Fibroblast of skin of left biceps (primary cell): ENCODE measurements at regions not wholly inside any gene's neighbourhood (a gene's known extent, or its start where the extent isn't known, plus 50 kb on each side); places are given as distances from the start of the nearest gene placed in this dataset.

Experiments used
- DNase-seq, 2 experiments: peaks; one replicate each; pipeline ENCODE4 v3.0.0-alpha.2; 2013; ENCODE audit warnings: low read depth in 2 of 2

DNA sequence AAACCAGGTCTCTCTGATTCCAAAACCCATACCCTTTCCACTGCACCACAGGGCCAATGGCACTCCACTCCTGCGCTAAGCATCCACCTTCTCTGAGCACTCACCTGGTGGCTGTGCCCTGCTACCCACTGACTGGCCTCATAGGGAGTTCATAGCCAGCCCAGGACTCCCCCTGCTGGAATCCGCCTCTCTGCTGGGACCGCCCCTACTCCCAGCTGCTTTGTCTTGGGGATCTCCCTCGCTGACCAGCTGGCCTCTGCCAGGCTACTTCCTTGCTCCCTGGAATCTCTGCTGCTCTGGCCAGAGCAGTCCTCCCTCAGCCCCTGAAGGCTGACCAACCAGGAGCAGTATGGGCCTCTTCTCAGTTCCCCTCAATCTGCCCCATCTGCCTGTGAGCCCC lies 129.7 kb downstream of the FAXC start:
- no peak for DNase-seq

DNA sequence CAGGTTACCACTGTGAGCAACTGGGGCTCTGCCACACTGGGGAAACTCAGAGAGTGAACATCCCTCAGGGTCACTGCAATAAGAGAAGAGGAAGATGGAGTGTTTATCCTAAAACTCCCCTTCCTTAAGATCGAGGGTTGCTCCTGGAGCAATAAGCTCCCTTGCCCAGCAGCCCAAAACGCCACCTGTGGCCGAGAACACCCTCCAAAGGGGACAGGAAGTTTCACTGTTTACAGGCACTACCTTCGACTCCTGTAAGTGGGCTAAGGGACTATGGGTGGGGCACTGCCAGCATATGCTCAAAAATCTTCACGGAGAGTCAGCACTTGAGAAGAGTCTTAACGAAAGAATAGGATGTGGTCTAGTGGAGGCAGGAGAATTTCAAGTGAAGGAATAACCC lies 132.5 kb downstream of the FAXC start:
- DNase-seq: no peak

DNA sequence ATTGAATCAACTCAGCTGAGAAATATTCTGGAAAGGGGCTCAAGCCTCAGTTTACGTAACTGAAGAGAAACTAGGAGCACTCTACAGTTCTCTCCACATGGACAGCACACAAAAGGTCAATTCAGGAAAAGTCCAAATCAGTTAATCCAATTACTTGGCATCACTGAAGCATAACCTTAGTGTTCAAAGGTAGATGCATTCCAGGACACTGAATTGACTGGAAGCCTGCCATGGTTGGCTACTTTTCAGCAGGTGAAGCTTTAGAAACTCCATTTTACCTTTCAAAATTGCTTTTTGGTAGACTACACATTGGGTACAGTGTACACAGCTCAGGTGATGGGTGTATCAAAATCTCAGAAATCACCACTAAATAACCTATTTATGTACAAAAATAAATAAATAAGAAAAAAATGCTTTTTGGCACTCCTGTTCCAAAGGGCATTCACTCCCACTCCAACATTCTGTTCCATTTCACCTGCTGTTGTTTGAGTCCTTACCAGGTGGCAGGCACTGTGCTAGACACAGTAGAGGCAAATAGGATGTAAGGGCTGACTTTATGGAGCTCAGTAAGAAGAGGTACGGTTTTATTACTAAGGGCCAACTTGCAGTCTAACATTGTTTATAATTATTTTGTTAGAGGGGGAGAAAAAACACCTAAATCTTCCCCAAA lies 153.4 kb downstream of the FAXC start:
- DNase-seq: no peak

DNA sequence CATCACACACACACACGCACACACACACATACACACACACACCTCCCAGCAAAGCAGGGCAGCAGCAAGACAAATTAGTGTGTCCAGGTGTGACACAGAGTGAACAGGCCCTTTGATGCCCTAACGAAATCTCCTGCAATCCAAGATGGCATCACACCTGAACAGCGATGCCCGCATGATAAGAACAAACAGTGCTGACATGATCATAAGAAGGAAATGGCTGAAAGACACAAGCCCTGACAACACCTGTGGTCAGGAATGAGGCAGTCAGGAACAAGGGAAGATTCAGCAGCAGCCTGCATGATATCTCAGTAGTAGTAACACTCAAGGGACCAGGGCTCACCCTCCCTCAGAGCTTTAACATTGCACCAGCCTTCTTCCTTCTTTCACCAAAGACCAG lies 156.9 kb downstream of the FAXC start:
- no peak for DNase-seq

DNA sequence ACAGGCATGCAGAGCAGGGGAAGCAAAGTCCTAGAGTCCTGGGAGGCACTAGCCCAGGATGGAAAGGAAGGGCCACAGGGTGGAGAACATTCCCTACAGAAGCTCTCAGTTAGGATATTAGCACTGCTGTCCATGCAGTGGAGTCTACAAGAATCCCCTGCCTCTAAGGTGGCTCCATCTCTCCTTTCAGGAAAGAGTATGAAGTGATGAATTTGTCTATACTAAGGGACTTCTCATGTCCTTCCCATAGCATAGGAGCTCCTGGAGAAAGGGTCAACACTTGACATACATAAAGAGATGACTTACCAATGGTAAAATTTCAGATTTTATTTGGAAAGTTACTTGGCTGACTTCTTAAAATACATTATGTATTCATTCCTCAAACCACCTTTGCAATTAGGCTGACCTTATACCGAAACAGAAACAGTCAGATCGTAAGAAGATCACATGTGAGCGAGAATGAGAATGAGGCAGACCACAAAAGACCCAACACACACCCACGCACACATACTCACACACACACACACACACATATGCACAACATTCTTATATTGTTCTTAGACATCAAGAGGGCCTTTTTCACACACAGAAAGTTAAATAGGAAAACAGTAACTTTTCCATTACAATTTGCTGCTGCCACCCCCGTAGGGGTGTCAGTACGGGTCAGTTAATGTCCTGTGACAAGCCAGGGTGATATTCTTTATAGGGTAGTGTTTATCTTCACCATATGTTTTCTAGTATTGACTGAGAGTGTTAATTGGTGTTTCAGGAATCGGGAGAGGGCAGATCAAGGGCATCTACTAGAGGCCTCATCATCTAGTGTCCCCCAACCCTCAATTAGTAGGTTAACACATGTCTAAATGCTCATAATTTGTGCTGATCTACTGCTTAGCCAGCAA lies 159.4 kb downstream of the FAXC start:
- DNase-seq: no peak

DNA sequence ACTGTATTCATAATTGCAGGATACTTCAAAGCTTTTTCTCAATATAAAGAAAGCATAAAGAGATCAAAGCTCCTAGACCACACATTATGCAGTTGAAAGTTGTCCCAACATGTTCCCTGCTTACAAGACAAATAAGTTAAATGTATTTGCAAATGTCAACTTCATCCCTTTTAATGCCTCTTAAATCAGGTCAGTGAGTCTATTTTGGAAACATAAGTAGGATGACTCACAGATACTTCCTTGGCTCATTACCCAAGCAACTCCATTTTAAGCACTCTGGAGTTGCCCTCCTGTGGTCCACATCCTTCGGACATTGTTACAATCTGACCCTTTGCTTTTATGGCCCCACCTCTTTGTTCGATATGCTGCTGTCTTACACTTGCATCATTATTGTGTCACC lies 162.0 kb downstream of the FAXC start:
- no peak for DNase-seq

DNA sequence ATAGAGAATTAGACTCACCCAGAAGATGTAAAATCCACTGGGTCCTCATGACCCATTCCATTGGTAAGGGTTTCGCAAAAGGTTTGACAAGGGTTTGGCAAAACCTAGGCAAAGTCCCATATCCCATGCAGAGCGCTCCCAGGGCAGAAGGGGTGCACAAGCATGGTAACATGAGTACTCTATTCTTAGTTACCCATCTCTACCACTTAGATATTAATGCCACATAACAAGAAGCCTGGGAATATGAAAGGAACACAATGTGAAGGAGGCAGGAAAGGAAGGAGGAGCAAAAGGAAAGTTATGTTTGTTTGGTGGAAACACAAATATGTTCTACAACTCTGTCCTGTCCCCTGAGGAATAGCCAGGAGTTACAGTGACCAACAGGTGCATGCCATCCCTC lies 163.1 kb downstream of the FAXC start:
- no peak for DNase-seq

DNA sequence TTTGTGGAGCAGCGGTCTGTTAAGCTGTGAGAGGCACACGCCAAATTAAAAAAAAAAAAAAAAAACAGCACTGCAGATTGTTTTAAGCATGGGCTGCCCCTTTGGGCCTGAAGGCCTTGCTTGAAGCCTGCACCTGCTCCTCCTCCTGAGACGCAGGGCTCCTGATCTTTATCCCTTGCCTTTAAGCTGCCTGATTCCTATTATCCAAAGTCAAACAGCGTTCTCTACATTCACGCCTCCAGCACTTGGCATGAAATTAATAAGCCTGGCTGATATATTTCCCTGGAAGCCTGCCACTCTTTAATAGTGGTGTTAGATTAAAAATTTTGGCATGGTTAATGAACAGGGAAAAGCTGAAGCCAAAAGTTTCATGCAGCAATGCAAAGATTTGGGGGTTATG lies 163.9 kb downstream of the FAXC start:
- DNase-seq: no peak

DNA sequence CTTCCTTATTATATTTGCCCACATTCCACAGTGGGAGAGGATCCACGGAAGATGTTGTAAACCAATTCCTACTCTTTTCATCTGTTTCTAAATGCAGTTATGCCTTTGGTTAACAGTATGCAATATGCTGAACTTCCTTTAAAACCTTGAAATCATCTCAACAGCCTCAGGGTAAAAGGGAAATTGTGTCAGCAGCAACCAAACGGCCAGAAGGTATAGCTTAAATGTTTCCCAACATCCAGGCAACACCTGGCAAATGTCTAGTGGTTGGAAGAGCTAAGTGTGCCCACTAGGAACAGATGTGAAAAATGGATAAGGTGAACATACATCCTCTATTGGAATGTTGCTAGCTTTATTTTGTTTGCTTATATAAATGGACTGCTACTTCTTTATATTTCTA lies 164.8 kb downstream of the FAXC start:
- DNase-seq: no peak

DNA sequence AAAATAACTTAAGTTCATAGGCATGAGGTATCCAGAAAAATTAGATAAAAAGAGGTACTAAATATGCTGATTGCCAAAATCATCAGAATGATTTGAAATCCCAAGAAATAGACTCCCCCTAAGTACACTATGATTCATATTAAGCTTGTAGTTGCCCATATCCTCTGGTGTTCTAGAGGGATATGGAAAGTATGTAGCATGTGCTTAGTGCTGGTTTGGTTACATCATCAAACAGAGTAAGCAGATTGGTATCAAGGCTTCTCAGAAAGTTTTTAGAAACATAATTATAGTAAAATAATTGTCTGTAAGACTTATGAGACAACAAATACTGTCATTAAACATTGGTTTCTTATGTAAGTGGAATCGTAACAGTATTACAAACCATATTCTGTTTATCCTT lies 166.4 kb downstream of the FAXC start:
- no peak for DNase-seq

DNA sequence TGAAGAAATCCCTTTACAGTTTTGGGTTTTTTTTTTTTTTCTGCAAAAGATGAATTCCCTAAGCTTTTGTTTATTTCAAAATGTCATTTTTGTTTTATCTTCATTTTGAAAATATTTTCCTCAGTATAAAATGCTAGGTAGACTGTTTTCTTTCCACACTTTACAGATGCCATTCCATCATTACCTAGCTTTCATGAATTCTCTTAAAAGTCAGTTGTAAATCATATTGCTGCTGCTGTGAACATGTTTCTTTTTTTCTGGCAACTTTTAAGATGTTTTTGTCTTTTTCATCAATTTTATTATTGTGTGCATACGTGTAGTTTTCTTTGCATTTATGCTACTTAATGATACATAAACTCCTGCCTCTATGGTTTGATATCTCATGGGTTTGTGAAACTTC lies 168.3 kb downstream of the FAXC start:
- DNase-seq: no peak

DNA sequence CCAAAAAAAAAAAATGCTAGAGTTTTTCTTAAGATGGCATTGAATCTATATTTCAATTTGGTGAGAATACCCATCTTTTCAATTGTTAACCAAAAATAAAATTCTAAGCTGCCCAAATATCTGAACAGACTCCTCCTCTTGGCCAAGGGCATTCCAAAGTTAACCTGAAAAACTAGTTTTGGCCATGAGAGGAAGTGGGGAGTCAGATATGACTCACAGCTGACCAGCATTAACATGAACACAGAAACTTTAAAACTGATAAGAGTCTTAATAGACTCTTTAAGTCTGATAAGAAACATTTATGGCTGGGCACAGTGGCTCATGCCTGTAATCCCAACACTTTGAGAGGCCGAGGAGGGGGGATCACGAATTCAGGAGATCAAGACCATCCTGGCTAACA lies 171.3 kb downstream of the FAXC start:
- DNase-seq: no peak

DNA sequence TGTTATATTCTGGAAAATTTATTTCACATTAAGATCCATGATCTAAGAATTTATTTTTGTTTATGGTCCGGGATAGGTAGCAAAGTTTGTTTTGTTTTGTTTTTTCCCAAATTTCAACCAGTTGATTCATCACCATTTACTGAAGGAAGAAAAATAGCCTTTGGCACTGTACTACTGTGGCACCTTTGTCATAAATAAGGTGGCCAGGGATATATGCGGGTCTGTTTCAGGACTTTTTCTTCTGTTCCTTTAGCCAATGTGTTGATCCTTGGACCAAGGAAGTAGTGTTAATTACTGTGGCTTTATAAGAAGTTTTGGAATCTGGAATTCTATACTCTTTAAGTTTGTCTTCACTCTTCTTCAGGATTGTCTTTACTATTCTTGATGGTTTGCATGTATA lies 171.7 kb downstream of the FAXC start:
- no peak for DNase-seq

DNA sequence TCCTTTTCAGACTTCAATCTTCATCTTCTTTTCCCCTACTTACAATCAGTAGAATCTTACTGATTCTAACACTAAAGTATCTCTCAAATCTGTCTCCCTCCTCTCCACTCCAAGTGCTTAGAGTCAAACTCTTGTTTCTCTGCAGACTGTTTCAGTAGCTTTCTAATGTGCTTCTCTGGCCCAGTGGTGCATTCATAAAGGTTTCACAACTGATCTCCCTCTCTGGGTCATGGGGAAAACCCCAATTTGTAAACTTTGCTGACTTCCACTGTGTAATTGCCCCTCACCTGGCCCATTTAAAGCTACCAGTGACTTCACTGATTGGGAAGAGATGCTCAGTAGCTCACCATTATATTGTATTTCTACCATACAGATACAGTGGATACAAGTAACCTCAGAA lies 183.6 kb downstream of the FAXC start:
- DNase-seq: no peak

DNA sequence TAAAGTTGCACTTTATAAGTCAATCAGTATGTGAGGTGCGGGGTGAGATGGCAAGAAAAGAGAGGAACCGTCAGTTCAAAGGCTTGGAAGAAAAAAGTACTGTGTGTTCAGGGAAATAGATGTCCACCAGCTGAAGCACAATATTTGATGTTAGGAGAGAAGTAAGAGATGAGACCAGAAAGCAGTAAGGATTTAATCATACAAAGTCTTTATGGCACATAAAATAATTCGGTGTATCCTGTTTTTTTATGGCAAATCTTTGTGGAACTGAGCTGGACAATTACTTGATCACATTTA lies 197.2 kb downstream of the FAXC start:
- DNase-seq: no peak

DNA sequence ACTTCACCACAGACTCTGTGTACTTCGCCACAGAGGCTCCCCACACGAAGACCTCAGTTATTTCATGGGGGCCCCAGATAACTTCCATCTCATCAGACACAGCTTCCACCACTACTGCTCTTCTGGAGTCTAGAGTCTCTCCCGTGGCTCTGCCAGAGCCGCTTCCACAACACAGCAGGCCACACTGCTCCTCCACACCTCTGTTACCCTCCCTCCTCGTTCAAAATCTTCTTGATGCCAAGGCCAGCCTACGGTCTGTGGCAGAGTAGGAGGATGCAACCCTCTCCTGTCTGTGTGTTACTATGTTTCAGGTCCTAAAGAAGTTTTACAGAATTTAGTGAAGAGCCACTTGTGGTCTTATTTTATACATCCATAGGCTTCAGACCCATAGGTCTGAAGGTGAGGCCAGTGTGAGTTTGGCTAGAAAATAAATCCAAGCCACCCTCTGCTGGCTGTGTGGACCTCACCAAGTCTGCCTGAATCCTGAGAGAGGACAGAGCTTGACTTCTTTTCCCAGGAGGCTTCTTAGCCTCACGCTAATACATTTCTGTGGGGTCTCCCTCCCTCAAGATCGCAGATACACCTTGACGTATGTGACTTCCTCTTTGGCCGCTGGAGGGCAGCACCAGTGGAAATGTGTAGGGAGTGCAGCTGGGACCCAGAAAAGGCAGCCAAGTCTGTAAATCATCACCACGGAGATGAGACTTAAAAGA lies 197.7 kb downstream of the FAXC start:
- no peak for DNase-seq

DNA sequence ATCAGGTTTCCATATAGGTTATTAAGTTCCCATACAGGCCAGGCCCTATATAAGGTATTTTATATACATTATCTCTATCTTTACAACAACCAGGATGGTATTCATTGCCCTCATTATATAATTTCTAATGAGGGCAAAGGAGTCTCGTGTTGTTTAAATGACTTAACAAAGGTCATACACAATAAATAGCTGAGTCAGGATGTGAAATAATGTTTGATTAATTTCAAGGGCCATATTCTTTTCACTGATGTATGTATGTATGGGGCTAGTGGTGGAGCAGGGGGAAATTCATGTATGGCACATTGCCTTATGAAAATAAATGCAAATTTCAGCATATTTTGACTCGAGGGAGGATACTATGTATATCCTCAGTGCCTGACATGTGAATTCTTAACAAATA lies 200.7 kb downstream of the FAXC start:
- no peak for DNase-seq

DNA sequence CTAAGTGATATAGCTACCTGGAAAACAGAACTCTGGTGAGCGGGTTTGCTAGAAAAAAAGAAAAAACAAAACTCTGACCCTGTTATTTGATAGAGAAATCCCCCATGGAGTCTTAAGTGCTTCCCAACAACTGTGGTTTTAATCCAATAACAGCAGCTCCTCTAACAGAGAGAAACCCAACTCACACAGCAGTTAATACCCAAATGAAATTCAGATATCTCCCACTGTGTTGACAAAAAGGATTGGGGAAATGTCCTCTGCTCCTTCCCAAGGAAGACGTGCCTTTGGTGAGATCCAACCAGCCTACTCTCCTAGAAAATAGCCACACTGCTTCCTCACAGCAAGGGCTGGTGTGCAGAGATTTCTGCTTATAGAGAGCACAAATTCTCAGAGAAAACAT lies 200.4 kb upstream of the FBXL4 start:
- DNase-seq: no peak

DNA sequence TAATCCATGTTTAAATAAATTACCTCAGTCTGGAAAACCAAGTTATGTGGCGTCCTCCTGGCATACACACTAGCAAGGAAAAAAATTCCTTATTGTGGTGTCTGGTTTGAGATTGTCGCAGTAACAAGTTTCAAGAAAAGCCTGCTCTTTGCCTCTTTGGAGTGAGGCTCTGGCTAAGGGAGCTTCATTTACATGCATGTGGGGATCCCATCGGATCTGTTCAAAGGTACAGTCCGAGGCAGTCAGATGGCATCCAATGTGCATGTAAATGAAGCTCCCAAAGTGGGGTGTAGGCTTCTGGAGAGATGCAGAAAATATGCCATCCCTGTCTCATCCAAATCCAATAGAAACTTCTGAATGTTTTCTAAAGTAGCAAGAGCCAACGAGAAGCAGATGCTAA lies 199.5 kb upstream of the FBXL4 start:
- no peak for DNase-seq

DNA sequence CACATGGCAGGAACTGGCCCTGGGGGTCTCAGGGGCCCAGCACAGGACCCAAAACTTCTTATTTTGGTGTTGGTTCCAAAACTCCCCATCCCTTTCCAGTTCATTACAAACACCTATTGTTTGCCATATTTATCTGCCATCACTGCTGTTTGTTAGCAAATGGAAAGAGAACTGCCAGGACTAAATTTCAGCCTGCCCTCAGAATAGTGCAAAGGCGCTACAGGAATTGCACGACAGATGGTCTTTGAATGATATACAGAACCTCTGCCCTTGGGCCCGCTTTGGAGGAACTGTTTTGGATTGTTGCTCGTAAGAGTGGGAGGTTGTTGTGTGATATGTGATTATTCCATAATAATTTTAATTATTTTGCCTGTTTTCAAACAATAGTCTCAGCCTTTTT lies 199.0 kb upstream of the FBXL4 start:
- DNase-seq: no peak

DNA sequence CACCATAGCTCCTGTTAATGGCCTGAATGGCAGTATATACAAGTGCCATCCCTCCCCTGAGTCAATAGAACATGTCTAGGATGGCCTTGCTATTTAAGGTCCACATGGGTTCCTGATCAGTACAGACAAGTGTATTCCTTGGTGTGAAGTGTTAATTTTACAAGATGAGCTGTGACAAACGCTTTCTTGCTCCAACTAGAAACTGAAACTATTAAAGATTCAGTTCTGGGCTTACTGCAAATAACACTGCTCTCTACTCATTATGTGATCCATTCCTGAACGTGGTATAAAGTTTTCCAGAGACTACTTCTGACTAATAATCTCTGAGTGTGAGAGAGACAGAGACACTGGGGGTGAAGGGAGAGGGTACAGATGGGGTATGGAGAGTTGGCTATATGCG lies 198.0 kb upstream of the FBXL4 start:
- no peak for DNase-seq

DNA sequence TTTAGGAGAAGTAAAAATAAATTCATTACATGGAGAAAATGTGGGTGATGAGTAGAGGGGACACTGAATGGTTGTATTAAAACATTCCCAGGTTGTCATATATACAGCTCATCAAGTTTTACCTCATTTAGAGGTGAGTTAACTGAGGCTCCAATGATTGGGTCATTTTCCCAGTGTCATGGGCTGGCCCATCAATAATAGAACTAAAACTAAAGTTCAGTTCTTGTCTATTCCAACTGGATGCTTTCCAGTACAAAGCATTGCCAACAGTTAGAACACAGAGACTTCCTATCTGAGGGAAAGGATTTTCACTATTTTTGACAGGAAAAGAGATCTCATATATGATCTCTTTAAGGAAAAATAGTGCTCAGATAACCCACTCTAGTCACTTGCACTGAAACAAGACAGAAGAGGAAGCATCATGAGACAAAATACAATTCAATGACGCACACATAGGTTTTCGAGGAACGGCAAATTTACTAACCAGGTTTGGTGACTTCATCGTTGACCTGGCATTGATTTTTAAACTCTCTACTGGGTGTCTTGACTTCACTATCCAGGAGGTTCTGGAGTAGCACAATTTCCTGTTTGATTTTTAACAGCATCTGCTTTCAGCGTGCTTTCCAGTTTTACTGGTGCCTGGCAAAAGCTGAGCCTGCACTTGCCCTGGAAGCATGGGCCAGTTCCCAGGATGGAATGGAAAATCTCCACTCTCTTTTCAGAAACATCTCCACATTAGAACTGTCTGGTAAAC lies 195.5 kb upstream of the FBXL4 start:
- DNase-seq: no peak
